IgD-negative memory B cell (primary cell): ENCODE measurements at regions not wholly inside any gene's neighbourhood (a gene's known extent, or its start where the extent isn't known, plus 50 kb on each side); places are given as distances from the start of the nearest gene placed in this dataset.

Experiments
- H3K27ac Mint-ChIP-seq, 3 donors: one replicate each; pipeline ENCODE4 v1.8.0; 2020 to 2022; ENCODE audit warnings: mild to moderate bottlenecking in 3 of 3, mixed read lengths in 3 of 3, moderate library complexity in 1 of 3
- H3K27me3 Mint-ChIP-seq: one replicate; pipeline ENCODE4 v1.8.0; 2021; ENCODE audit warnings: mixed read lengths
- H3K36me3 Mint-ChIP-seq: one replicate; pipeline ENCODE4 v1.8.0; 2020; ENCODE audit warnings: mild to moderate bottlenecking, mixed read lengths
- H3K4me1 Mint-ChIP-seq, 3 donors: one replicate each; pipeline ENCODE4 v1.8.0; 2020 to 2022; ENCODE audit warnings: mixed read lengths in 3 of 3, mild to moderate bottlenecking in 1 of 3
- H3K4me3 Mint-ChIP-seq, 4 donors: one replicate each; pipeline ENCODE4 v1.8.0; 2020 to 2022; ENCODE audit warnings: mild to moderate bottlenecking in 4 of 4, mixed read lengths in 4 of 4, moderate library complexity in 3 of 4
- H3K9me3 Mint-ChIP-seq, 3 donors: one replicate each; pipeline ENCODE4 v1.8.0; 2020 to 2021; ENCODE audit warnings: mixed read lengths in 3 of 3, mild to moderate bottlenecking in 1 of 3

GRCh38 chr1:30475966-30476365 is 247.4 kb downstream of the MATN1 start:
- Mint-ChIP-seq H3K36me3 (peaks cover 2% of the 10 kb centered on the region), H3K27ac (no peak overlapping the region), H3K27me3 (peaks cover 1% of the 10 kb centered on the region), H3K9me3 (peaks cover 2 to 5% (median 4%) of the 10 kb centered on the region in 3 donors), H3K4me3 (no peak overlapping the region), H3K4me1 (no peaks in the 10 kb centered on the region)

GRCh38 chr1:30475201-30475600 is 248.2 kb downstream of the MATN1 start:
- Mint-ChIP-seq H3K36me3 (peaks cover 2% of the 10 kb centered on the region), H3K27ac (no peak overlapping the region), H3K9me3 (peaks cover 0 to 2% (median 0%) of the 10 kb centered on the region in 3 donors), H3K27me3 (peaks cover 1% of the 10 kb centered on the region), H3K4me3 (no peak overlapping the region), H3K4me1 (no peaks in the 10 kb centered on the region)

GRCh38 chr1:30474818-30475200 is 248.6 kb downstream of the MATN1 start:
- peaks cover 2% of the 10 kb centered on the region for H3K36me3 Mint-ChIP-seq
- H3K9me3 Mint-ChIP-seq: no peaks in the 10 kb centered on the region
- H3K4me3 Mint-ChIP-seq: no peak overlapping the region
- H3K27me3 Mint-ChIP-seq: no peaks in the 10 kb centered on the region
- no peaks in the 10 kb centered on the region for H3K4me1 Mint-ChIP-seq
- H3K27ac Mint-ChIP-seq: no peak overlapping the region

GRCh38 chr1:30473922-30474817 is 249.2 kb downstream of the MATN1 start:
- H3K27me3 Mint-ChIP-seq: no peaks in the 10 kb centered on the region

GRCh38 chr1:30472526-30472925 is 250.9 kb downstream of the MATN1 start:
- Mint-ChIP-seq H3K4me1 (peaks cover 0 to 1% (median 0%) of the 10 kb centered on the region in 3 donors), H3K9me3 (no peaks in the 10 kb centered on the region), H3K27me3 (peaks cover 3% of the 10 kb centered on the region), H3K36me3 (no peaks in the 10 kb centered on the region), H3K27ac (no peak overlapping the region), H3K4me3 (no peak overlapping the region)

More at GRCh38 chr1:30473922-30474817, 249.2 kb downstream of the MATN1 start:
- Mint-ChIP-seq H3K36me3 (no peaks in the 10 kb centered on the region), H3K4me3 (no peak overlapping the region), H3K27ac (no peak overlapping the region), H3K9me3 (no peaks in the 10 kb centered on the region), H3K4me1 (peaks cover 0 to 1% (median 0%) of the 10 kb centered on the region in 3 donors)

- H3K4me1 Mint-ChIP-seq: peaks cover 0 to 1% (median 0%) of the 10 kb centered on the region in 3 donors
- no peaks in the 10 kb centered on the region for H3K36me3 Mint-ChIP-seq
- H3K27me3 Mint-ChIP-seq: peaks cover 7% of the 10 kb centered on the region
- H3K9me3 Mint-ChIP-seq: no peaks in the 10 kb centered on the region
- H3K4me3 Mint-ChIP-seq: no peak overlapping the region
- no peak overlapping the region for H3K27ac Mint-ChIP-seq
Measured at GRCh38 chr1:30472009-30472408, 251.4 kb downstream of the MATN1 start.

GRCh38 chr1:30471307-30471706 is 252.1 kb downstream of the MATN1 start:
- Mint-ChIP-seq H3K36me3 (no peaks in the 10 kb centered on the region), H3K4me1 (peaks cover 0 to 1% (median 0%) of the 10 kb centered on the region in 3 donors), H3K27me3 (peaks cover 7% of the 10 kb centered on the region), H3K27ac (no peak overlapping the region), H3K4me3 (no peak overlapping the region), H3K9me3 (no peaks in the 10 kb centered on the region)

GRCh38 chr1:30469426-30469825 is 254.0 kb downstream of the MATN1 start:
- Mint-ChIP-seq H3K36me3 (no peaks in the 10 kb centered on the region), H3K4me1 (peaks cover 0 to 1% (median 0%) of the 10 kb centered on the region in 3 donors), H3K27ac (no peak overlapping the region), H3K4me3 (no peak overlapping the region), H3K9me3 (no peaks in the 10 kb centered on the region), H3K27me3 (peaks cover 7% of the 10 kb centered on the region)

GRCh38 chr1:30467101-30467500 is 256.3 kb downstream of the MATN1 start:
- Mint-ChIP-seq H3K4me3 (no peak overlapping the region), H3K36me3 (no peaks in the 10 kb centered on the region), H3K4me1 (peaks cover 0 to 1% (median 0%) of the 10 kb centered on the region in 3 donors), H3K27ac (no peak overlapping the region), H3K27me3 (peaks cover 8% of the 10 kb centered on the region), H3K9me3 (no peaks in the 10 kb centered on the region)

GRCh38 chr1:30466610-30467009 is 256.8 kb downstream of the MATN1 start:
- H3K27me3 Mint-ChIP-seq: peaks cover 10% of the 10 kb centered on the region
- H3K36me3 Mint-ChIP-seq: no peaks in the 10 kb centered on the region
- no peak overlapping the region for H3K4me3 Mint-ChIP-seq
- H3K27ac Mint-ChIP-seq: no peak overlapping the region
- H3K9me3 Mint-ChIP-seq: no peaks in the 10 kb centered on the region
- peaks cover 0 to 1% (median 0%) of the 10 kb centered on the region in 3 donors for H3K4me1 Mint-ChIP-seq

- H3K4me3 Mint-ChIP-seq: no peak overlapping the region
- no peaks in the 10 kb centered on the region for H3K36me3 Mint-ChIP-seq
- no peak overlapping the region for H3K27ac Mint-ChIP-seq
- H3K27me3 Mint-ChIP-seq: peaks cover 10% of the 10 kb centered on the region
- peaks cover 0 to 1% (median 0%) of the 10 kb centered on the region in 3 donors for H3K4me1 Mint-ChIP-seq
- H3K9me3 Mint-ChIP-seq: no peaks in the 10 kb centered on the region
Measured at GRCh38 chr1:30466026-30466425, 257.4 kb downstream of the MATN1 start.

GRCh38 chr1:30465096-30465495 is 258.3 kb downstream of the MATN1 start:
- no peaks in the 10 kb centered on the region for H3K36me3 Mint-ChIP-seq
- H3K4me3 Mint-ChIP-seq: no peak overlapping the region
- no peaks in the 10 kb centered on the region for H3K9me3 Mint-ChIP-seq
- peaks cover 0 to 1% (median 0%) of the 10 kb centered on the region in 3 donors for H3K4me1 Mint-ChIP-seq
- no peak overlapping the region for H3K27ac Mint-ChIP-seq
- H3K27me3 Mint-ChIP-seq: peaks cover 14% of the 10 kb centered on the region

- no peaks in the 10 kb centered on the region for H3K4me1 Mint-ChIP-seq
- H3K27me3 Mint-ChIP-seq: peaks cover 14% of the 10 kb centered on the region
- H3K4me3 Mint-ChIP-seq: no peak overlapping the region
- no peak overlapping the region for H3K27ac Mint-ChIP-seq
- no peaks in the 10 kb centered on the region for H3K9me3 Mint-ChIP-seq
- H3K36me3 Mint-ChIP-seq: no peaks in the 10 kb centered on the region
Measured at GRCh38 chr1:30464187-30464617, 259.2 kb downstream of the MATN1 start.

GRCh38 chr1:30462826-30463425 is 260.5 kb downstream of the MATN1 start:
- Mint-ChIP-seq H3K4me3 (no peak overlapping the region), H3K9me3 (no peaks in the 10 kb centered on the region), H3K27me3 (peaks cover 13% of the 10 kb centered on the region), H3K27ac (no peak overlapping the region), H3K4me1 (no peaks in the 10 kb centered on the region), H3K36me3 (no peaks in the 10 kb centered on the region)

GRCh38 chr1:30462166-30462565 is 261.2 kb downstream of the MATN1 start:
- H3K27ac Mint-ChIP-seq: no peak overlapping the region
- H3K36me3 Mint-ChIP-seq: no peaks in the 10 kb centered on the region
- H3K27me3 Mint-ChIP-seq: peaks cover 8% of the 10 kb centered on the region
- H3K4me3 Mint-ChIP-seq: no peak overlapping the region
- H3K4me1 Mint-ChIP-seq: no peaks in the 10 kb centered on the region
- H3K9me3 Mint-ChIP-seq: no peaks in the 10 kb centered on the region
